ENCODE measurements at regions not wholly inside any gene's neighbourhood (a gene's known extent, or its start where the extent isn't known, plus 50 kb on each side); places are given as distances from the start of the nearest gene placed in this dataset.
"Not testable (repeated sequence)": the region's sequence is repeated elsewhere in the genome, so short reads cannot be mapped to it uniquely, and the experiment has no call there.

DNA sequence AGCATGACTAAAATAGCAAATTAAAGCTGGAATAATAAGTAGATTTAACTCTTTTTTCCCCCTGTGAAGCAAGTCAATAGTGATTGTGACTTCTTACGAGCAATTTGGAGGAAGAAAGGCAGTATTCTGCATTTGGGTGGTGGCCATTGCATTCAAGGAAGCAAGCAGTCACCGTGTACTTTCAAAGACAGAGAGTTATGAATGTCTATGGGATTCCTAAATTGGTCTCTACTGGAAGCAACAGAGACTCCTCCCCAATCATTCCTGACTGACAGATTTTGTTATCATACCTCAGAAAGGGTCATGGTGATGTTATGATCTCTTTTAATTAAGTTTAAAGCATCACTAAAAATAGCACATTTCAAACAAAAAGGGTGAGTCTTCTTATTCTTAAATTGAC, 287.2 kb upstream of the KITLG start:
- Mint-ChIP-seq H3K27ac (no peak overlapping the region), H3K27me3 (no peaks in the 10 kb centered on the region), H3K4me3 (no peak overlapping the region), H3K4me1 (ENCODE audit: low read depth) (no peaks in the 10 kb centered on the region), H3K36me3 (ENCODE audit: low read depth) (no peaks in the 10 kb centered on the region), H3K9me3 (no peaks in the 10 kb centered on the region)
- no peak for DNase-seq

DNA sequence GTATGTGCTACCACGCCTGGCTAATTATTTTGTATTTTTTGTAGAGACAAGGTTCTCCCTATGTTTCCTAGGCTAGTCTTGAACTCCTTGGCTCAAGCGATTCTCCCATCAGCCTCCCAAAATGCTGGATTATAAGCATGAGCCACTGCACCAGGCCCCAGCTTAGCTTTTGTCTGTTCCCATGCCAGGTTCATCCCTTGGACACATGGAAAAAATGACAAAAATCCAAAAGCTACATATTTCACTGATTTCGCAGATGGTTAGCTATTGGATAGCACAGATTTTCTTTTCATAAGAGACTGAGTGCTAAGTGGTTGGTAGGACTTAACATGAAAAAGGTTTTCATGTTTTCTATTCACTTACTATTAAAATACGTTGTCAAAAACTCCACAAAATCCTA, 286.6 kb upstream of the KITLG start:
- H3K9me3 Mint-ChIP-seq = no peaks in the 10 kb centered on the region
- H3K36me3 Mint-ChIP-seq (ENCODE audit: low read depth) = no peaks in the 10 kb centered on the region
- no peak overlapping the region for H3K4me3 Mint-ChIP-seq
- H3K4me1 Mint-ChIP-seq (ENCODE audit: low read depth) = no peaks in the 10 kb centered on the region
- H3K27ac Mint-ChIP-seq = no peak overlapping the region
- no peaks in the 10 kb centered on the region for H3K27me3 Mint-ChIP-seq
- DNase-seq = no peak

DNA sequence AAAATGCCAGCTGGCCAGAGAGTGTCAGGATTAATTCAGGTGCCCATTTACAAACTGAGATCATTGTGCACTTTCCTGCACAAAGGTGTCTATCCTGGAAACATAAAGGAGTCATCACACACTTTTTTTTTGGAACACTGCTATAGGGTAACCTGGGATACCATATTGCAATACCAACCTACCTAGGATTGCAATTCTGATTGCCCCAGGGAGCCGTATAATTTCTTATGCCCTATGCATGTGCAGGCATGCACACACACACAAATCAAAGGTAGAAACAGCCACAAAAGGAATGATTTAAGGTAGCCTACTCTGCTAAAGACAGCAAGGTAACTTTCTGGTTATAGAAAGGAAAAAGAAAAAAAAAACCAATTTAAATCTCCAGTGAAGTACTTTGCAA, 285.3 kb upstream of the KITLG start:
- Mint-ChIP-seq H3K27ac (no peak overlapping the region), H3K4me3 (no peak overlapping the region), H3K36me3 (ENCODE audit: low read depth) (no peaks in the 10 kb centered on the region), H3K9me3 (no peaks in the 10 kb centered on the region), H3K4me1 (ENCODE audit: low read depth) (no peaks in the 10 kb centered on the region), H3K27me3 (no peaks in the 10 kb centered on the region)
- no peak for DNase-seq

DNA sequence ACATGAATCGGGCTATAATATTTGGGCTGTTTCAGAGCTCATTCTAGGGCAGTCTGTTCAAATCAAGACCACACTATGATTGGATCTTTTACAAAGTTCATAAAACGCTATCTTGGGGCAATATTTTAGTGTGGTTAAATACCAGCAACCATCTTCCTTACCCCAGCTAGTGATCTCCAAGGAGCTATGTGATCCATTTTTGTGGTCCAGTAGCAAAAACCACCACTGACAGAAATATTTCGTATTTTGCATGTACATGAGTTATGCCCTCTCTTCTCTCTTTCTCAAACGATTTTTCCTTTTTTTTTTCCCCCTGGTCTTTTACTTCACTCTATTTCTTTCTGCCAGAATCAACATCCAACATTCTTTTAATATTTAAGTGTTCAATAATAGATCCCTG, 280.6 kb upstream of the KITLG start:
- DNase-seq = no peak
- no peaks in the 10 kb centered on the region for H3K9me3 Mint-ChIP-seq
- no peak overlapping the region for H3K4me3 Mint-ChIP-seq
- no peaks in the 10 kb centered on the region for H3K27me3 Mint-ChIP-seq
- no peaks in the 10 kb centered on the region for H3K4me1 Mint-ChIP-seq (ENCODE audit: low read depth)
- no peaks in the 10 kb centered on the region for H3K36me3 Mint-ChIP-seq (ENCODE audit: low read depth)
- H3K27ac Mint-ChIP-seq = no peak overlapping the region

DNA sequence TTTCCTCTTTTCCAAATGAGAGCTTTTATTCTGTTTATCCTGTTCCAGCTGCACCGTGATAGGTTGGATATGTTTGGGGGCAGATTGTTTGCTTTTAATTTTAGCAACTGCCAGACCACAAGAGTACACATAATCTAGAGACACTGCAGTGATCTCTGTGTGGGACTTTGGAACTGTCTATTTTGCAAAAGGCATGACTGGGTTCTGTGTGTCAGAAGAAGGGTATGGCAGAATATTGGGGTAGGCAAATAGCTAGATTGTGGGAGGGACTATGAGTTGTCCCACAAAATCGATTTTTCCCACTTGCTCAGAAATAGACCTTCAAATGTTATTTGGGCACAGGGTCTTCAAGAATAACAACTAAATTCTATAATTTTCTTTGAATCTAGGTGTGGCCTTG, 275.9 kb upstream of the KITLG start:
- no peak for DNase-seq
- H3K9me3 Mint-ChIP-seq = no peaks in the 10 kb centered on the region
- no peaks in the 10 kb centered on the region for H3K4me1 Mint-ChIP-seq (ENCODE audit: low read depth)
- no peaks in the 10 kb centered on the region for H3K36me3 Mint-ChIP-seq (ENCODE audit: low read depth)
- no peaks in the 10 kb centered on the region for H3K27me3 Mint-ChIP-seq
- no peak overlapping the region for H3K27ac Mint-ChIP-seq
- H3K4me3 Mint-ChIP-seq = no peak overlapping the region

DNA sequence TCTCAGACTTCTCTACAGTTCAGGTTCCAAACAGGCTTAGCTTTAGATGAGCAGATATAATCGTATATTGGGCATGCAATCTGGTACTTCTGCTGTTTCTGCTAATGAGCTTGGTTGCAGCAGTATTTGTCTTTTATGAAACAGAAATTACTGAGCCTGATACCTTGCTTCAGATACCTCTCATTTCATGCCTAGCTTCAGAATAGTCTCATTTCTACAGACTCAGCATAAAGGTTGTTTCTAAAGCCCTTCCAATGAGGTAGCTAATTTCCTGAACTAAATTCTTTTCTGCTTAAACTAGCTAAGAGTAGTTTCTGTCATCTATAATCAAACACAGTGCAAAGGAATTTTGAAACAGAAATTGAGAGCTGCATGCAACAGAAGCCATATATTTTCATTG, 275.0 kb upstream of the KITLG start:
- Mint-ChIP-seq H3K4me3 (no peak overlapping the region), H3K4me1 (ENCODE audit: low read depth) (no peaks in the 10 kb centered on the region), H3K36me3 (ENCODE audit: low read depth) (no peaks in the 10 kb centered on the region), H3K27me3 (no peaks in the 10 kb centered on the region), H3K9me3 (no peaks in the 10 kb centered on the region), H3K27ac (no peak overlapping the region)
- no peak for DNase-seq

DNA sequence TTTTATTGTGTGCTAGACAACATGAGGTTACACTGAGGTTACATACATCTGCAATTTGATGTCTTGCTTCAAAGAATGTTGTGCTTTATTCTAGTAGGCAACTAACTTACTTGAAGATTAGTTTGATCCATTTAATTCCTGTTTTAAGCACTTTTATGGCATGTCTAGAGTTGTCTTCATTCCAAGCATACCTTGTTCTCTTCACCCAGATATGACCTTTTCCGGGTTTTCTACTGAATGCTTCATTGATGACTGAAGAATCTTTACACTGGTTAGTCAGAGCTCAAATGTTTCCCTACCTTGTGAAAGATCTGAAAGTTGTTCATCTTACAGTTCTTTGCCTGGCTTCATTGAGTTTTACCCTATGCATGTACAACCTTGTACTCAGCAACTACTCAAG, 274.0 kb upstream of the KITLG start:
- no peaks in the 10 kb centered on the region for H3K27me3 Mint-ChIP-seq
- DNase-seq = no peak
- H3K27ac Mint-ChIP-seq = no peak overlapping the region

DNA sequence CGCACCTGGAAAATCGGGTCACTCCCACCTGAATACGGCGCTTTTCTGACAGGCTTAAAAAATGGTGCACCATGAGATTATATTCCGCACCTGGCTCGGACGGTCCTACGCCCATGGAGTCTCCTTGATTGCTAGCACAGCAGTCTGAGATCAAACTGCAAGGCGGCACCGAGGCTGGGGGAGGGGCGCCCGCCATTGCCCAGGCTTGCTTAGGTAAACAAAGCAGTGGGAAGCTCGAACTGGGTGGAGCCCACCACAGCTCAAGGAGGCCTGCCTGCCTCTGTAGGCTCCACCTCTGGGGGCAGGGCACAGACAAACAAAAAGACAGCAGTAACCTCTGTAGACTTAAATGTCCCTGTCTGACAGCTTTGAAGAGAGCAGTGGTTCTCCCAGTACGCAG, 267.0 kb upstream of the KITLG start:
- DNase-seq; H3K4me1 Mint-ChIP-seq (ENCODE audit: low read depth); H3K27me3 Mint-ChIP-seq; H3K27ac Mint-ChIP-seq; H3K4me3 Mint-ChIP-seq; H3K36me3 Mint-ChIP-seq (ENCODE audit: low read depth); H3K9me3 Mint-ChIP-seq: not testable (repeated sequence)

More for the DNA sequence above, 274.0 kb upstream of the KITLG start:
- Mint-ChIP-seq H3K4me1 (ENCODE audit: low read depth) (no peaks in the 10 kb centered on the region), H3K9me3 (no peaks in the 10 kb centered on the region), H3K4me3 (no peak overlapping the region), H3K36me3 (ENCODE audit: low read depth) (no peaks in the 10 kb centered on the region)

DNA sequence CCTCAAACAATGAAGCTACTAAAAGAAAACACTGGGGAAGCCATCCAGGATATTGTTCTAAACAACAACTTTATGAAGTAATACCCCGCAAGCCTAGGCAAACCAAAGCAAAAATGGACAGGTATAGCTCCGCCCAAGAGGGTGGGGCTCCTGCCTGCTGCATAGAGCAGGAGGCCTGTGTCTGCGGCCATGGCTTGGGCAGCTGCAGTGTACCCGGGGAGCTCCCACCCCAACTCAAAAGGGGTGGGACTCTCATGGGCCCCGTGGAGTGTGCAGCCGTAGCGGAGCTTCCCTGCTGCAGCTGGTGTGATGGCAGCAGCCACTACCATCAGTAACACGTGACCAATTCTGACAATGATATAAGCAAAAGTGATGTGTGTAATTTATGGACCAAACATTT, 264.2 kb upstream of the KITLG start:
- Mint-ChIP-seq H3K27me3 (no peaks in the 10 kb centered on the region), H3K27ac (no peak overlapping the region), H3K9me3 (peaks cover 6% of the 10 kb centered on the region), H3K36me3 (ENCODE audit: low read depth) (no peaks in the 10 kb centered on the region), H3K4me1 (ENCODE audit: low read depth) (no peaks in the 10 kb centered on the region), H3K4me3 (no peak overlapping the region)
- no peak for DNase-seq

DNA sequence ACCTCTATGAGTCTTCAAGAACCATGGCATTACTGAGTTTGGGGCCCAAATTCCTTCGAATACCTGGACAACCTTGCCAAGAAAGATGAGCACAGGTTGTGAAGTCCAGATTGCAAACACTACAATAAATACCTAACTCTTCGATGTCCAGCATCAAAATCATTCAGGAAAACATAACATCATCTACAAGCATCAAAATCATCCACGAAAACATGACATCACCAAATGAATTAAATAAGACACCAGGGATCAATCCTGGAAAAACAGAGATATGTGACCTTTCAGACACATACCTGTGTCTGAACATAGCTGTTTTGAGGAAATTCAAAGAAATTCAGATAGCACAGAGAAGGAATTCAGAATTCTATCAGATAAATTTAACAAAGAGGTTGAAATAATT, 262.0 kb upstream of the KITLG start:
- Mint-ChIP-seq H3K4me1 (ENCODE audit: low read depth) (no peaks in the 10 kb centered on the region), H3K4me3 (no peak overlapping the region), H3K27me3 (no peaks in the 10 kb centered on the region), H3K36me3 (ENCODE audit: low read depth) (no peaks in the 10 kb centered on the region), H3K27ac (no peak overlapping the region), H3K9me3 (peaks cover 6% of the 10 kb centered on the region)
- no peak for DNase-seq

DNA sequence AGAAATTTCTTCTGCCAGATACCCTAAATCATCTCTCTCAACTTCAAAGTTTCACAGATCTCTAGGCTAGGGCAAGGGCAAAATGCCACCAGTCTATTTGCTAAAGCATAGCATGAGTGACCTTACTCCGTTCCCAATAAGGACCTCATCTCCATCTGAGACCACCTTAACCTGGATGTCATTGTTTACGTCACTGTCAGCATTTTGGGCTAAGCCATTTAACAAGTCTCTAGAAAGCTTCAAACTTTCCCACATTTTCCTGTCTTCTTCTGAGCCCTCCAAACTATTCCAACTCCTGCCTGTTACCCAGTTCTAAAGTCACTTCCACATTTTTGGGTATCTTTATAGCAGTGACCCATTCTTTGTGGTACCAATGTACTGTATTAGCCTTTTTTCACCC, 259.2 kb upstream of the KITLG start:
- Mint-ChIP-seq H3K36me3 (ENCODE audit: low read depth) (no peaks in the 10 kb centered on the region), H3K27ac (no peak overlapping the region), H3K4me3 (no peak overlapping the region), H3K9me3 (peaks cover 6% of the 10 kb centered on the region), H3K27me3 (no peaks in the 10 kb centered on the region), H3K4me1 (ENCODE audit: low read depth) (no peaks in the 10 kb centered on the region)
- DNase-seq = no peak

DNA sequence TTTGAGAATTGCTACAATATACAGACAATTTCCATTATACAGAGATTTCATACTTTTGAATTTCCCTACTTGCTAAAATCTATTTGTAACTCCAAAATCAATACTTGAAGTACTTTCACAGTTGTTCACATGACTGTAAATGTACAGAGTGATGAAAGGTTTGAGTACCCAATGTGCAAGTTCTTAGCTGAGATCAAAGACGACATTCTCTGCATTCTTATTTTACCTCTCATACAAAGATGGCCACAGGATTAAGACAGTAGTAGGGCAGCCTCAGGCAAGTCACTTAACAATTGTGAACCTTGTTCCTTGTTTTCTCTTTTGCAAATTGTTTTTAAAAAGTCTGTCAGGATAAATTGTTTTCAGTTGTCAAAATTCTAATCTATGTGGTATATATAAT, 255.9 kb upstream of the KITLG start:
- H3K4me1 Mint-ChIP-seq (ENCODE audit: low read depth) = no peaks in the 10 kb centered on the region
- H3K4me3 Mint-ChIP-seq = no peak overlapping the region
- no peaks in the 10 kb centered on the region for H3K27me3 Mint-ChIP-seq
- H3K9me3 Mint-ChIP-seq = peaks cover 4% of the 10 kb centered on the region
- DNase-seq = no peak
- no peak overlapping the region for H3K27ac Mint-ChIP-seq
- no peaks in the 10 kb centered on the region for H3K36me3 Mint-ChIP-seq (ENCODE audit: low read depth)

DNA sequence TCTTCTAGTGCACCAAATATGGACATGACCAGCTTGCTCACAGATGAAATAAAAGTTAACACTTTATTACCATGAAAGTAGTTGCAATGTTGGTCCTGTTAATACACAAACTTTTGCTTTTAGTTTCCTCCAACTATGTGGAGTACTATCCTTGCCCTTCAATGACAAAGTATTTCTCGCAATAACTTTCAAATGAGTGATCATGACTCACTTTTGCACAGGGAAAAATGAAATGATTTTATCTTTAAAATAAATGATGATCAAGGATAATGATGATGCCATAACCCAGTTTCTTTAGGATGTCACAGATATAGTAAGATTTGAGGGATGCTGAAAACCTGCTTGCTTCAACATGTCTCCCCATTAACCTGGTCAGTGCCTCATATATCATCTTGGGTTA, 254.0 kb upstream of the KITLG start:
- Mint-ChIP-seq H3K27me3 (no peaks in the 10 kb centered on the region), H3K4me3 (no peak overlapping the region), H3K36me3 (ENCODE audit: low read depth) (no peaks in the 10 kb centered on the region), H3K27ac (no peak overlapping the region), H3K4me1 (ENCODE audit: low read depth) (no peaks in the 10 kb centered on the region), H3K9me3 (no peaks in the 10 kb centered on the region)
- DNase-seq = no peak

DNA sequence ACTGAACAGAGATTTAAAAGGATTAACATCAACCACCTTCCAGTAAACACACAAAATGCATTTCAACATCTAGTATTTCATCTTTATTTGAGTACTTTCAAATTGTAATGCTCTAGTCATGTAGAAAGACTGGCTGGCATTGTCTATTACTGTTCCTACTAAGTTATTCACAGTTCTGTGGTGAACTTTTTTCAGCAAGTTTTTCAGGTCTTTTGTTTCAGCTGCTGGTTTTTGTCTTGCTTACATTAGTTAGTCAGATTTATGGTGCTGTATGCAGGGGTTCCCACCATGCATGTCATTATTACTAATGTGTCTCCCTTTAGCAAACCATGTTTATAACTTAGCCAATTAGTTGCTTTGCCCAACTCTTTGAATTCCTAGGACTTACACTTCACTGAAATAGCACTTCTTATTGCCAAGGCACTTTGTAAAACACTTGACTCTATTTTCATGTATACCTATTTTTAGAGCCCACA, 253.4 kb upstream of the KITLG start:
- H3K9me3 Mint-ChIP-seq = no peaks in the 10 kb centered on the region
- H3K27me3 Mint-ChIP-seq = no peaks in the 10 kb centered on the region
- no peak for DNase-seq
- no peaks in the 10 kb centered on the region for H3K36me3 Mint-ChIP-seq (ENCODE audit: low read depth)
- no peak overlapping the region for H3K27ac Mint-ChIP-seq
- H3K4me1 Mint-ChIP-seq (ENCODE audit: low read depth) = no peaks in the 10 kb centered on the region
- H3K4me3 Mint-ChIP-seq = no peak overlapping the region

DNA sequence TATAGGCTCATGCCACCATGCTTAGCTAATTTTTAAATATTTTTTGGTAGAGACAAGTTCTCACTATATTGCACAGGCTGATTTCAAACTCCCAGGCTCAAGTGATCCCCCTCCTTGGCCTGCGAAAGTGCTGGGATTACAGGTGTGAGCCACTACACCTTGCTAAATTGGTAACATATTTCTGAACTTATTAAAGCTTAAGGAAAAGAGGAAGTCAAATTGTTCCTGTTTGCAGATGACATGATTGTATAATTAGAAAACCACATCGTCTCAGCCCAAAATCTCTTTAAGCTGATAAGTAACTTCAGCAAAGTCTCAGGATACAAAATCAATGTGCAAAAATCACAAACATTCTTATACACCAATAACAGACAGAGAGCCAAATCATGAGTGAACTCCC, 248.3 kb upstream of the KITLG start:
- not testable (repeated sequence) for DNase-seq; H3K27me3 Mint-ChIP-seq; H3K36me3 Mint-ChIP-seq (ENCODE audit: low read depth); H3K4me3 Mint-ChIP-seq; H3K9me3 Mint-ChIP-seq; H3K27ac Mint-ChIP-seq; H3K4me1 Mint-ChIP-seq (ENCODE audit: low read depth)

DNA sequence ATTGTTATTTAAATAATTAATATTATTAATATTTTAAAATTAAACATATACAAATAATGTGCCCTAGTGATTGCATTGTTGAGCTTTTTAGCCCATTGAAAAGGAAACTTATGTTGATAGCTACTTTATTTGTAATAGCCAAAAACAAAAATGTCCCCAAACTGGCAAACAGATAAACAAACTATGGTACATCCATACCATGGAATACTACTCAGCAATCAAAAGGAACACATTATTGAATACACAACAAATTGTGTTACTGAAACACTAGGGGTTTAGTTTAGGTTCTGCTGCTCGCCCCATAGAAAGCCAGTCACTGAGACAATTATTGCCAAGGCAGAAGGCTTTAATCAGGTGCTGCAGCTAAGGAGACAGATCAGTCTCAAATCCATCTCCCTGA, 239.7 kb upstream of the KITLG start:
- Mint-ChIP-seq H3K27ac (no peak overlapping the region), H3K9me3 (no peaks in the 10 kb centered on the region), H3K36me3 (ENCODE audit: low read depth) (no peaks in the 10 kb centered on the region), H3K4me1 (ENCODE audit: low read depth) (no peaks in the 10 kb centered on the region), H3K4me3 (no peak overlapping the region), H3K27me3 (no peaks in the 10 kb centered on the region)
- DNase-seq = no peak
